Ishikawa (cell line): ENCODE measurements at regions not wholly inside any gene's neighbourhood (a gene's known extent, or its start where the extent isn't known, plus 50 kb on each side); places are given as distances from the start of the nearest gene placed in this dataset.

Experiments
- CEBPB ChIP-seq: IDR thresholded peaks from 2 replicates; pipeline ENCODE4 v1.6.1; 2012
- CREB1 ChIP-seq: IDR thresholded peaks from 2 replicates; pipeline ENCODE4 v1.6.1; 2012; ENCODE audit warnings: low read depth
- EGR1 ChIP-seq: IDR thresholded peaks from 2 replicates; pipeline ENCODE4 v1.6.1; 2012
- EP300 ChIP-seq: IDR thresholded peaks from 2 replicates; pipeline ENCODE4 v1.6.1; 2012; ENCODE audit warnings: borderline replicate concordance
- FOXM1 ChIP-seq: IDR thresholded peaks from 2 replicates; pipeline ENCODE4 v1.6.1; 2012; ENCODE audit warnings: low read depth, borderline replicate concordance
- NFIC ChIP-seq: IDR thresholded peaks from 2 replicates; pipeline ENCODE4 v1.6.1; 2012
- RAD21 ChIP-seq: IDR thresholded peaks from 2 replicates; pipeline ENCODE4 v1.6.1; 2012; ENCODE audit warnings: low read depth
- TAF1 ChIP-seq: IDR thresholded peaks from 2 replicates; pipeline ENCODE4 v1.6.1; 2012; ENCODE audit warnings: low read depth, mild to moderate bottlenecking
- TCF12 ChIP-seq: IDR thresholded peaks from 2 replicates; pipeline ENCODE4 v1.6.1; 2012; ENCODE audit warnings: low read depth
- TEAD4 ChIP-seq: IDR thresholded peaks from 2 replicates; pipeline ENCODE4 v1.6.1; 2012
- YY1 ChIP-seq: IDR thresholded peaks from 2 replicates; pipeline ENCODE4 v1.6.1; 2012; ENCODE audit warnings: low read depth
- ZBTB7A ChIP-seq: IDR thresholded peaks from 2 replicates; pipeline ENCODE4 v1.6.1; 2012; ENCODE audit warnings: low read depth
- TF ChIP-seq, protein P1 (sequence below): IDR thresholded peaks from 2 replicates; pipeline ENCODE4 v1.6.1; 2012
- TF ChIP-seq, protein P2 (sequence below): IDR thresholded peaks from 2 replicates; pipeline ENCODE4 v1.6.1; 2012
- TF ChIP-seq, protein P3 (sequence below): IDR thresholded peaks from 2 replicates; pipeline ENCODE4 v1.6.1; 2012; ENCODE audit warnings: low read depth, mild to moderate bottlenecking

DNA sequence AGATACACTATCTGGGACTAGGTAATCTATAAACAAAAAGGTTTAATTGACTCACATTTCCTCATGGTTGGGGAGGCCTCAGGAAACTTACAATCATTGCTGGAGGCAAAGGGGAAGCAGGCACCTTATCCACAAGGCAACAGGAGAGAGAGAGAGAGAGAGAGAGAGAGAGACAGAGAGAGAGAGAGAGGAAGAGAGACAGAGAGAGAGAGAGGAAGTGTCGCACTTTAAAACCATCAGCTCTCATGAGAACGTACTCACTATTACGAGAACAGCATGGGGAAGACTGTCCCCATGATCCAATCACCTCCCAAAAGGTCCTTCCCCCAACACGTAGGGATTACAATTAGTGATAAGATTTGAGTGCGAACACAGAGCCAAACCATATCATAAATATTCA, 253.5 kb upstream of the TRIB2 start:
- TF ChIP-seq EGR1: no peak
- no peak for TF ChIP-seq ZBTB7A
- TF ChIP-seq TCF12: no peak
- TF ChIP-seq YY1: no peak

GRCh38 chr2:12465631-12466135, 251.1 kb upstream of the TRIB2 start:
- TF ChIP-seq, protein P1, sequence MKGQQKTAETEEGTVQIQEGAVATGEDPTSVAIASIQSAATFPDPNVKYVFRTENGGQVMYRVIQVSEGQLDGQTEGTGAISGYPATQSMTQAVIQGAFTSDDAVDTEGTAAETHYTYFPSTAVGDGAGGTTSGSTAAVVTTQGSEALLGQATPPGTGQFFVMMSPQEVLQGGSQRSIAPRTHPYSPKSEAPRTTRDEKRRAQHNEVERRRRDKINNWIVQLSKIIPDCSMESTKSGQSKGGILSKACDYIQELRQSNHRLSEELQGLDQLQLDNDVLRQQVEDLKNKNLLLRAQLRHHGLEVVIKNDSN: no peak
- TF ChIP-seq EP300 (no peak), YY1 (no peak), NFIC (no peak), EGR1 (no peak), CREB1 (no peak), RAD21 (no peak), TEAD4 (no peak), ZBTB7A (no peak), FOXM1 (no peak)
- TF ChIP-seq, protein P2, sequence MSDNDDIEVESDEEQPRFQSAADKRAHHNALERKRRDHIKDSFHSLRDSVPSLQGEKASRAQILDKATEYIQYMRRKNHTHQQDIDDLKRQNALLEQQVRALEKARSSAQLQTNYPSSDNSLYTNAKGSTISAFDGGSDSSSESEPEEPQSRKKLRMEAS: no peak

- TF ChIP-seq, protein P3, sequence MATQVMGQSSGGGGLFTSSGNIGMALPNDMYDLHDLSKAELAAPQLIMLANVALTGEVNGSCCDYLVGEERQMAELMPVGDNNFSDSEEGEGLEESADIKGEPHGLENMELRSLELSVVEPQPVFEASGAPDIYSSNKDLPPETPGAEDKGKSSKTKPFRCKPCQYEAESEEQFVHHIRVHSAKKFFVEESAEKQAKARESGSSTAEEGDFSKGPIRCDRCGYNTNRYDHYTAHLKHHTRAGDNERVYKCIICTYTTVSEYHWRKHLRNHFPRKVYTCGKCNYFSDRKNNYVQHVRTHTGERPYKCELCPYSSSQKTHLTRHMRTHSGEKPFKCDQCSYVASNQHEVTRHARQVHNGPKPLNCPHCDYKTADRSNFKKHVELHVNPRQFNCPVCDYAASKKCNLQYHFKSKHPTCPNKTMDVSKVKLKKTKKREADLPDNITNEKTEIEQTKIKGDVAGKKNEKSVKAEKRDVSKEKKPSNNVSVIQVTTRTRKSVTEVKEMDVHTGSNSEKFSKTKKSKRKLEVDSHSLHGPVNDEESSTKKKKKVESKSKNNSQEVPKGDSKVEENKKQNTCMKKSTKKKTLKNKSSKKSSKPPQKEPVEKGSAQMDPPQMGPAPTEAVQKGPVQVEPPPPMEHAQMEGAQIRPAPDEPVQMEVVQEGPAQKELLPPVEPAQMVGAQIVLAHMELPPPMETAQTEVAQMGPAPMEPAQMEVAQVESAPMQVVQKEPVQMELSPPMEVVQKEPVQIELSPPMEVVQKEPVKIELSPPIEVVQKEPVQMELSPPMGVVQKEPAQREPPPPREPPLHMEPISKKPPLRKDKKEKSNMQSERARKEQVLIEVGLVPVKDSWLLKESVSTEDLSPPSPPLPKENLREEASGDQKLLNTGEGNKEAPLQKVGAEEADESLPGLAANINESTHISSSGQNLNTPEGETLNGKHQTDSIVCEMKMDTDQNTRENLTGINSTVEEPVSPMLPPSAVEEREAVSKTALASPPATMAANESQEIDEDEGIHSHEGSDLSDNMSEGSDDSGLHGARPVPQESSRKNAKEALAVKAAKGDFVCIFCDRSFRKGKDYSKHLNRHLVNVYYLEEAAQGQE: no peak
- TF ChIP-seq TAF1: no peak
- TF ChIP-seq, protein P2: no peak
These were observed 249.4 kb upstream of the TRIB2 start for GRCh38 chr2:12467303-12467702.

DNA sequence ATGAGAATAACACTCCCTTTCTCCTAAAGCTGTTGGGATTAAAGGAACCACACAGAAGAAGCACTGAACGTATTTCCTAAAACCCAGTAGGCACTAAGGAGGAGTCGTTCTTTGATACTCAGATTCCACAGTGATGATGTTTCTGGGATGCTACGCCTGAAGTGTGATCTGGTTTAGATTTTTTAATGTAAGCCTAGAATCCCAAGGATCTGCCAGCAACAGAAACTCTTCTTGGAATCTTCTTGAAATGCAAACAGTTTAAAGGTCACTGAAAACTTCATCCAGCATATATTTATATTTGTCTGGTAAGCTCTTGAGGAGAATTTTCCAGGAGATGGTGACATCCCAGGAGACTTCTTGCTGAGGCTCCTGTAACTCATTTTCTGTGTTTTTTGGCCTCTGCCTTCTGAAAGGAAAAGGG, 247.6 kb upstream of the TRIB2 start:
- TF ChIP-seq, protein P2: no peak
- TF ChIP-seq CREB1: no peak
- TF ChIP-seq, protein P1: no peak
- no peak for TF ChIP-seq TCF12
- TF ChIP-seq CEBPB: no peak
- no peak for TF ChIP-seq TAF1

- TF ChIP-seq, protein P1: no peak
These were observed 238.3 kb upstream of the TRIB2 start for GRCh38 chr2:12478151-12479064.

GRCh38 chr2:12479065-12479601, 237.6 kb upstream of the TRIB2 start:
- no peak for TF ChIP-seq FOXM1
- TF ChIP-seq, protein P3: no peak
- TF ChIP-seq TEAD4: no peak
- no peak for TF ChIP-seq EGR1
- no peak for TF ChIP-seq ZBTB7A
- TF ChIP-seq NFIC: no peak
- no peak for TF ChIP-seq TCF12
- TF ChIP-seq RAD21: no peak
- no peak for TF ChIP-seq TAF1
- TF ChIP-seq, protein P2: no peak
- no peak for TF ChIP-seq CREB1
- TF ChIP-seq, protein P1: no peak
- no peak for TF ChIP-seq EP300
- no peak for TF ChIP-seq YY1
- TF ChIP-seq CEBPB: no peak
